BJ (cell line): ENCODE measurements at regions not wholly inside any gene's neighbourhood (a gene's known extent, or its start where the extent isn't known, plus 50 kb on each side); places are given as distances from the start of the nearest gene placed in this dataset.

Experiments used
- CTCF ChIA-PET: fragments of 350-600 bp; formaldehyde crosslinking; extraction: SDS; loops from one replicate; lab custom pipeline; 2021; ENCODE audit warnings: antibody characterized with exemption, inconsistent platforms; lab: Yijun Ruan, JAX
- POLR2A ChIA-PET: fragments of 300-600 bp; sonication (Branson Sonifier 250); formaldehyde crosslinking; extraction: SDS; loops from one replicate; lab custom pipeline; 2021; ENCODE audit warnings: antibody characterized with exemption; lab: Charles Lee
- DNase-seq: peaks from one replicate; pipeline ENCODE4 v3.0.0-alpha.2; 2011; ENCODE audit warnings: low read depth
- H3K27me3 ChIP-seq: 2 replicates; pipeline ENCODE4 v1.6.0; 2011; ENCODE audit warnings: low read length; ENCODE audit not compliant: control insufficient read depth, insufficient read depth
- H3K36me3 ChIP-seq: 2 replicates; pipeline ENCODE4 v1.5.1; 2011; ENCODE audit warnings: low read length; ENCODE audit not compliant: control insufficient read depth, insufficient read depth
- H3K4me3 ChIP-seq: 2 replicates; pipeline ENCODE4 v1.5.1; 2011; ENCODE audit warnings: low read depth, mild to moderate bottlenecking, control low read depth, low read length
- CTCF ChIP-seq: IDR thresholded peaks from 2 replicates; pipeline ENCODE4 v1.5.1; 2011; ENCODE audit warnings: low read depth, mild to moderate bottlenecking, control low read depth, inconsistent platforms, low read length, moderate library complexity; ENCODE audit not compliant: insufficient read depth

- no peak for TF ChIP-seq CTCF
- CTCF ChIA-PET, result no interaction called here
- no peak for DNase-seq
Measured at GRCh38 chr4:33296876-33297455, 2576.8 kb downstream of the PCDH7 start.

GRCh38 chr4:33302321-33302720, 2582.2 kb downstream of the PCDH7 start:
- CTCF ChIA-PET, result no interaction called here
- Histone ChIP-seq H3K36me3 (no peaks in the 10 kb centered on the region), H3K4me3 (no peak overlapping the region), H3K27me3 (no peaks in the 10 kb centered on the region)
- POLR2A ChIA-PET, result no interaction called here
- no peak for DNase-seq
- no peak for TF ChIP-seq CTCF

More at GRCh38 chr4:33296876-33297455, 2576.8 kb downstream of the PCDH7 start:
- Histone ChIP-seq H3K27me3 (no peaks in the 10 kb centered on the region), H3K4me3 (no peak overlapping the region), H3K36me3 (no peaks in the 10 kb centered on the region)
- POLR2A ChIA-PET, result no interaction called here

GRCh38 chr4:33306131-33306530, 2586.0 kb downstream of the PCDH7 start:
- CTCF ChIA-PET, result no interaction called here
- DNase-seq, result no peak

DNA sequence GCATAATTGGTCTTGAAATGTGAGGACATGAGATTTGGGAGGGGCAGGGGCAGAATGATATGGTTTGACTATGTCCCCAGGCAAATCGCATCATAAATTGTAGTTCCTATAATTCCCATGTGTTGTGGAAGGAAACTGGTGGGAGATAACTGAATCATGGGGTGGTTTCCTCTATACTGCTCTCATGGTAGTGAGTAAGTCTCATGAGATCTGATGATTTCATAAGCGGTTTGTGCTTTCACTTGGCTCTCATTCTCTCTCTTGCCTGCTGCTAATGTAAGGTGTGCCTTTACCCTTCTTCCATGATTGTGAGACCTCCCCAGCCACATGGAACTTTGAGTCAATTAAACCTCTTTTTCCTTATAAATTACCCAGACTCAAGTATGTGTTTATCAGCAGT, 2595.9 kb downstream of the PCDH7 start:
- H3K36me3 ChIP-seq, result no peaks in the 10 kb centered on the region
- H3K27me3 ChIP-seq, result no peaks in the 10 kb centered on the region
- CTCF ChIA-PET, result no interaction called here
- no peak for DNase-seq
- H3K4me3 ChIP-seq, result no peak overlapping the region
- no peak for TF ChIP-seq CTCF
- POLR2A ChIA-PET, result no interaction called here

More at GRCh38 chr4:33306131-33306530, 2586.0 kb downstream of the PCDH7 start:
- Histone ChIP-seq H3K4me3 (no peak overlapping the region), H3K27me3 (no peaks in the 10 kb centered on the region), H3K36me3 (no peaks in the 10 kb centered on the region)
- POLR2A ChIA-PET, result no interaction called here
- TF ChIP-seq CTCF, result no peak

- H3K27me3 ChIP-seq, result no peaks in the 10 kb centered on the region
- DNase-seq, result no peak
- H3K4me3 ChIP-seq, result no peak overlapping the region
- POLR2A ChIA-PET, result no interaction called here
- CTCF ChIA-PET, result interaction anchor here (0.8 kb wide), 1 partner anchor 34 kb away, joined by 5 read pairs; no protein-coding TSS in a partner anchor
- TF ChIP-seq CTCF, result no peak
- H3K36me3 ChIP-seq, result no peaks in the 10 kb centered on the region
Measured at GRCh38 chr4:33316578-33316977, 2596.4 kb downstream of the PCDH7 start.
